Uterus (tissue), 3 donors: ENCODE measurements at regions not wholly inside any gene's neighbourhood (a gene's known extent, or its start where the extent isn't known, plus 50 kb on each side); places are given as distances from the start of the nearest gene placed in this dataset.
"Not testable (repeated sequence)": the region's sequence is repeated elsewhere in the genome, so short reads cannot be mapped to it uniquely, and the experiment has no call there.

Source experiments
- DNase-seq, 2 donors: peaks; one replicate each; pipeline ENCODE4 v3.0.0-alpha.2; 2019 to 2020
- H3K27ac ChIP-seq, 2 donors: fragments of 200-600 bp; sonication (generic); 1 replicate in 1 of 2; 2 replicates in 1 of 2; pipeline ENCODE4 v1.5.1; 2016 to 2018
- H3K27me3 ChIP-seq, 2 donors: fragments of 200-600 bp; sonication (generic); one replicate each; pipeline ENCODE4 v1.5.1; 2018 to 2019; ENCODE audit warnings: control low read depth in 1 of 2
- H3K36me3 ChIP-seq, 2 donors: fragments of 200-600 bp; sonication (generic); one replicate each; pipeline ENCODE4 v1.5.1; 2019; ENCODE audit warnings: control low read depth in 1 of 2
- H3K4me1 ChIP-seq, 2 donors: fragments of 200-600 bp; sonication (generic); one replicate each; pipeline ENCODE4 v1.5.1; 2018 to 2019; ENCODE audit warnings: control low read depth in 1 of 2
- H3K4me3 ChIP-seq, 2 donors: fragments of 200-600 bp; sonication (generic); 1 replicate in 1 of 2; 2 replicates in 1 of 2; pipeline ENCODE4 v1.5.1; 2018 to 2019; ENCODE audit warnings: mild to moderate bottlenecking in 1 of 2
- H3K9me3 ChIP-seq, 2 donors: fragments of 200-600 bp; sonication (generic); one replicate each; pipeline ENCODE4 v1.5.1; 2019; ENCODE audit warnings: control low read depth in 1 of 2
- POLR2A ChIP-seq, 2 donors: fragments of 450-650 bp; IDR thresholded peaks; one replicate each; pipeline ENCODE4 v1.6.1; 2016; ENCODE audit warnings: antibody characterized with exemption in 2 of 2, mild to moderate bottlenecking in 1 of 2, moderate library complexity in 1 of 2
- intact Hi-C: fragments of 100-400 bp; cut with DNase I; formaldehyde crosslinking; loops from one replicate; pipeline ENCODE4 v1.15.1; 2023; ENCODE audit warnings: low total_unique reads
- TF ChIP-seq, protein P1 (sequence below), 4 experiments: fragments of 200-600 bp in 2 of 4; fragments of 450-650 bp in 2 of 4; sonication (generic) in 2 of 4; IDR thresholded peaks; one replicate each; pipeline ENCODE4 v1.5.1; 2016 to 2019; ENCODE audit warnings: antibody characterized with exemption in 4 of 4, mild to moderate bottlenecking in 2 of 4, moderate library complexity in 1 of 4
- donor health status: DM: yes; HTN: yes; CAD: no.

GRCh38 chr11:129643031-129643721 is 172.5 kb upstream of the TMEM45B start:
- Histone ChIP-seq H3K4me3 (no peak overlapping the region), H3K36me3 (no peaks in the 10 kb centered on the region), H3K9me3 (no peaks in the 10 kb centered on the region), H3K4me1 (no peaks in the 10 kb centered on the region), H3K27ac (no peak overlapping the region), H3K27me3 (no peaks in the 10 kb centered on the region)
- TF ChIP-seq POLR2A (IDR thresholded peaks at IDR 0.05), result no peak
- TF ChIP-seq, protein P1, sequence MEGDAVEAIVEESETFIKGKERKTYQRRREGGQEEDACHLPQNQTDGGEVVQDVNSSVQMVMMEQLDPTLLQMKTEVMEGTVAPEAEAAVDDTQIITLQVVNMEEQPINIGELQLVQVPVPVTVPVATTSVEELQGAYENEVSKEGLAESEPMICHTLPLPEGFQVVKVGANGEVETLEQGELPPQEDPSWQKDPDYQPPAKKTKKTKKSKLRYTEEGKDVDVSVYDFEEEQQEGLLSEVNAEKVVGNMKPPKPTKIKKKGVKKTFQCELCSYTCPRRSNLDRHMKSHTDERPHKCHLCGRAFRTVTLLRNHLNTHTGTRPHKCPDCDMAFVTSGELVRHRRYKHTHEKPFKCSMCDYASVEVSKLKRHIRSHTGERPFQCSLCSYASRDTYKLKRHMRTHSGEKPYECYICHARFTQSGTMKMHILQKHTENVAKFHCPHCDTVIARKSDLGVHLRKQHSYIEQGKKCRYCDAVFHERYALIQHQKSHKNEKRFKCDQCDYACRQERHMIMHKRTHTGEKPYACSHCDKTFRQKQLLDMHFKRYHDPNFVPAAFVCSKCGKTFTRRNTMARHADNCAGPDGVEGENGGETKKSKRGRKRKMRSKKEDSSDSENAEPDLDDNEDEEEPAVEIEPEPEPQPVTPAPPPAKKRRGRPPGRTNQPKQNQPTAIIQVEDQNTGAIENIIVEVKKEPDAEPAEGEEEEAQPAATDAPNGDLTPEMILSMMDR (IDR thresholded peaks at IDR 0.05), result no peak
- intact Hi-C loops, result no loop called here
- DNase-seq, result no peak

DNA sequence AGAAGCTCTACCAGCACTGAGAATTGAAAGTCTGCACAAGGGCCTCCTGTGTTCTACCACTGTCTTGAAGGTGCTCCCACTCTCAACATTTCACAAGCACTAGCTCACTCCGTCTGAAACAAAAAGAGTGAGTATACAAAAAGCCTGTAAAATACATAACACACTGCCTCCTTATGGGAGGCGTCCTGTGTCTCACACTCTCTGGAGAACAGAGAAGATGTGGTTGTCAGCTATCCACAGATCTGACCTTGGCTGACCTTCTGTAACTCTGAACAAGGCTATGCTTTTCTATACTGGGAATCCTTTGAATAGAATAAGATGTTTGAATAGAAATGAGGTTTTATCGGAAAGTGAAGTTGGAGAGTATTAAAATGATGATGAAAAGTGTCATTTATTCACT is 171.3 kb upstream of the TMEM45B start:
- intact Hi-C loops, result no loop called here
- Histone ChIP-seq H3K27me3 (no peaks in the 10 kb centered on the region), H3K9me3 (no peaks in the 10 kb centered on the region), H3K27ac (no peak overlapping the region), H3K36me3 (no peaks in the 10 kb centered on the region), H3K4me3 (no peak overlapping the region), H3K4me1 (no peaks in the 10 kb centered on the region)
- no peak for DNase-seq
- TF ChIP-seq, protein P1 (IDR thresholded peaks at IDR 0.05), result no peak
- no peak for TF ChIP-seq POLR2A (IDR thresholded peaks at IDR 0.05)

DNA sequence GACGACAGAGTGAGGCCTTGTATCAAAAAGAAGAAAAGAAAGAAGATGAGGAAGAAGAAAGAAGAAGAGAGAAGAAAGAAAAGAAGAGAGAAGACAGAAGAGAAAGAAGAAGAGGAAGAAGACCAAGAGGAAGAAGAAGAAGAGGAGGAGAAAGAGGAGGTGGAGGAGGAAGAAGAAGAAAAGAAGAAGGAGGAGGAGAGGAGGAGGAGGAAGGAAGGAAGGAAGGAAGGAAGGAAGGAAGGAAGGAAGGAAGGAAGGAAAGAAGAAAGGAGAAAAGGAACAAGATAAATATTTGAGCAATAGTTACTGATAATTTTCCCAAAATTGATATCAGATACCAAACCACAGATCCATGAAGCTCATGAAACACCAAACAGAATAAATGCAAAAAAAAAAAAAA is 169.7 kb upstream of the TMEM45B start:
- Histone ChIP-seq H3K4me3 (no peak overlapping the region), H3K27me3 (no peaks in the 10 kb centered on the region), H3K4me1 (no peaks in the 10 kb centered on the region), H3K36me3 (no peaks in the 10 kb centered on the region), H3K9me3 (no peaks in the 10 kb centered on the region), H3K27ac (no peak overlapping the region)
- intact Hi-C loops, result no loop called here
- DNase-seq, result no peak
- TF ChIP-seq, protein P1 (IDR thresholded peaks at IDR 0.05), result no peak
- no peak for TF ChIP-seq POLR2A (IDR thresholded peaks at IDR 0.05)

DNA sequence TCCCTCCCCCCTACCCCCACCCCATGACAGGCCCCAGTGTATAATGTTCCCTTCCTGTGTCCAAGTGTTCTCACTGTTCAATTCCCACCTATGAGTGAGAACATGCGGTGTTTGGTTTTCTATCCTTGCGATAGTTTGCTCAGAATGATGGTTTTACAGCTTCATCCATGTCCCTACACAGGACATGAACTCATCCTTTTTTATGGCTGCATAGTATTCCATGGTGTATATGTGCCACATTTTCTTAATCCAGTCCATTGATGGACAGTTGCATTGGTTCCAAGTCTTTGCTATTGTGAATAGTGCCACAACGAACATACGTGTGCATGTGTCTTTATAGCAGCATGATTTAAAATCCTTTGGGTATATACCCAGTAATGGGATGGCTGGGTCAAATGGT is 165.6 kb upstream of the TMEM45B start:
- intact Hi-C loops, H3K27ac ChIP-seq, H3K36me3 ChIP-seq, H3K4me3 ChIP-seq, H3K9me3 ChIP-seq, DNase-seq, H3K4me1 ChIP-seq, H3K27me3 ChIP-seq: not testable (repeated sequence)

- intact Hi-C loops, result no loop called here
- no peaks in the 10 kb centered on the region for H3K36me3 ChIP-seq
- no peaks in the 10 kb centered on the region for H3K9me3 ChIP-seq
- H3K27me3 ChIP-seq, result no peaks in the 10 kb centered on the region
- H3K27ac ChIP-seq, result no peak overlapping the region
- TF ChIP-seq POLR2A (IDR thresholded peaks at IDR 0.05), result no peak
- TF ChIP-seq, protein P1 (IDR thresholded peaks at IDR 0.05), result no peak
- no peak for DNase-seq
- H3K4me1 ChIP-seq, result no peaks in the 10 kb centered on the region
- no peak overlapping the region for H3K4me3 ChIP-seq
Measured at GRCh38 chr11:129652835-129653234, 162.8 kb upstream of the TMEM45B start.
